BE2C (cell line): ENCODE measurements at regions not wholly inside any gene's neighbourhood (a gene's known extent, or its start where the extent isn't known, plus 50 kb on each side); places are given as distances from the start of the nearest gene placed in this dataset.

Source experiments
- DNase-seq: peaks from one replicate; pipeline ENCODE4 v3.0.0-alpha.2; 2020
- H3K27me3 ChIP-seq: fragments of 250-450 bp; sonication (Bioruptor Pico); 2 replicates; pipeline ENCODE4 v1.5.1; 2020; ENCODE audit warnings: mild to moderate bottlenecking
- H3K36me3 ChIP-seq: fragments of 250-450 bp; sonication (Bioruptor Pico); 2 replicates; pipeline ENCODE4 v1.5.1; 2020; ENCODE audit warnings: mild to moderate bottlenecking
- H3K4me1 ChIP-seq: fragments of 250-450 bp; sonication (Bioruptor Pico); 2 replicates; pipeline ENCODE4 v1.5.1; 2020
- H3K4me3 ChIP-seq: 2 replicates; pipeline ENCODE4 v1.5.1; 2011; ENCODE audit warnings: low read depth, low read length
- H3K9me3 ChIP-seq: fragments of 250-450 bp; sonication (Bioruptor Pico); 2 replicates; pipeline ENCODE4 v1.5.1; 2020
- CTCF ChIP-seq: IDR thresholded peaks from 2 replicates; pipeline ENCODE4 v1.5.1; 2012; ENCODE audit warnings: mild to moderate bottlenecking, low read depth, low read length

- DNase-seq: no peak
- Histone ChIP-seq H3K4me3 (no peak overlapping the region), H3K9me3 (no peaks in the 10 kb centered on the region), H3K36me3 (no peaks in the 10 kb centered on the region), H3K4me1 (peaks cover 24% of the 10 kb centered on the region), H3K27me3 (no peaks in the 10 kb centered on the region)
- no peak for TF ChIP-seq CTCF
These were observed 99.8 kb upstream of the NECTIN1 start for GRCh38 chr11:119828819-119829218.

- Histone ChIP-seq H3K27me3 (no peaks in the 10 kb centered on the region), H3K9me3 (no peaks in the 10 kb centered on the region), H3K4me3 (no peak overlapping the region), H3K36me3 (no peaks in the 10 kb centered on the region), H3K4me1 (peaks cover 22% of the 10 kb centered on the region)
- DNase-seq: no peak
- TF ChIP-seq CTCF: no peak
These were observed 99.0 kb upstream of the NECTIN1 start for GRCh38 chr11:119828006-119828405.

GRCh38 chr11:119827113-119827512, 98.1 kb upstream of the NECTIN1 start:
- Histone ChIP-seq H3K36me3 (no peaks in the 10 kb centered on the region), H3K4me1 (peaks cover 13% of the 10 kb centered on the region), H3K27me3 (no peaks in the 10 kb centered on the region), H3K4me3 (no peak overlapping the region), H3K9me3 (no peaks in the 10 kb centered on the region)
- no peak for DNase-seq
- no peak for TF ChIP-seq CTCF

GRCh38 chr11:119823077-119823476, 94.1 kb upstream of the NECTIN1 start:
- H3K36me3 ChIP-seq: no peaks in the 10 kb centered on the region
- no peak overlapping the region for H3K4me3 ChIP-seq
- no peaks in the 10 kb centered on the region; the same call in 1 of the 2 replicates for H3K4me1 ChIP-seq
- no peaks in the 10 kb centered on the region for H3K9me3 ChIP-seq
- H3K27me3 ChIP-seq: no peaks in the 10 kb centered on the region
- no peak for DNase-seq
- no peak for TF ChIP-seq CTCF

- no peaks in the 10 kb centered on the region for H3K27me3 ChIP-seq
- DNase-seq: no peak
These were observed 87.7 kb upstream of the NECTIN1 start for GRCh38 chr11:119816660-119817059.

GRCh38 chr11:119814766-119815165, 85.8 kb upstream of the NECTIN1 start:
- Histone ChIP-seq H3K9me3 (no peaks in the 10 kb centered on the region), H3K27me3 (no peaks in the 10 kb centered on the region), H3K36me3 (no peaks in the 10 kb centered on the region), H3K4me1 (peaks cover 13% of the 10 kb centered on the region), H3K4me3 (no peak overlapping the region)
- no peak for DNase-seq
- TF ChIP-seq CTCF: no peak

More at GRCh38 chr11:119816660-119817059, 87.7 kb upstream of the NECTIN1 start:
- Histone ChIP-seq H3K4me3 (no peak overlapping the region), H3K9me3 (no peaks in the 10 kb centered on the region), H3K4me1 (peaks cover 13% of the 10 kb centered on the region), H3K36me3 (no peaks in the 10 kb centered on the region)
- TF ChIP-seq CTCF: no peak
